NCI-H1694 (cell line): ENCODE measurements at regions not wholly inside any gene's neighbourhood (a gene's known extent, or its start where the extent isn't known, plus 50 kb on each side); places are given as distances from the start of the nearest gene placed in this dataset.

Experiments used
- DNase-seq: peaks from one replicate; lab custom pipeline; 2025; lab: John Stamatoyannopoulos, UW

DNA sequence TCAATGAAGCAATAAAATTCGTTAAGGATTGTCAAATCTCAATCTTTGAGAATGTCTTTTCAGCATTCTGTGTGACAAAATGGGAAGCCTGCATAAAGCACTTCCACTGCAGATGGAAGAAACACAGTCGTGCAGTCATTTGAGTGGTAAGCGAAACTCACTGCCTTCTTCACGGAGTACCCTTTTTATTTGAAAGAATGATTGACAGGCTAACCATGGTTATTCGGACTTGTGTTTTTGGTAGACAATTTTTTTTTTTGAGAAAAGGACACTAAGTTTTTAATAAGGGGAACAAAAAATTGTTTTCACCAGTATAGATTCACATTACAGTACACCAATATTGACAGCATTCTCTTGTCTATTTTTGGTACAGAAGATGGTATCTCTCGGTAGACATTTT lies 86.9 kb upstream of the MSX1 start:
- DNase-seq: no peak

GRCh38 chr4:4771160-4771559 lies 88.3 kb upstream of the MSX1 start:
- DNase-seq: no peak

GRCh38 chr4:4770610-4771009 lies 88.9 kb upstream of the MSX1 start:
- no peak for DNase-seq

- no peak for DNase-seq
These were observed 92.9 kb upstream of the MSX1 start for GRCh38 chr4:4766564-4766963.

DNA sequence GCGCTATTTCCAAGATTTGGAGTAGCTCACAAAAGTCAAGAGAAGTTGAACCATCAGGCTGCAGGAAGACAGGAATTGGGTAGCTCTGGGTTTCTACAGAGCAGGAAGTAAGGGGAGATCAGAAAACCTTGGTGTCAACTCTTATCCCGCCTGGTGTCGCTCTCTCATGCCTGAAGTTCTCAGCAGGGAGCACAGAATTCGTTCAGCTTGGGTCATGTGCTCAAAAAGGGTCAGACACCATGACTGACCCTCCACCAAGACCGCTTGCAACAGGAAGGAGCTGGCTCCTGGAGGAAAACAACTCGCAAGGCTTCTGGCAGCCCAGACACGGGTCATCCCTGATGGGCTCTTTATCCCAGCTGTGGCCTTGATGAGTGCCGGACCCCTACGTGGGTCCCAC lies 93.7 kb upstream of the MSX1 start:
- no peak for DNase-seq

- no peak for DNase-seq
These were observed 94.9 kb upstream of the MSX1 start for GRCh38 chr4:4764558-4764905.

DNA sequence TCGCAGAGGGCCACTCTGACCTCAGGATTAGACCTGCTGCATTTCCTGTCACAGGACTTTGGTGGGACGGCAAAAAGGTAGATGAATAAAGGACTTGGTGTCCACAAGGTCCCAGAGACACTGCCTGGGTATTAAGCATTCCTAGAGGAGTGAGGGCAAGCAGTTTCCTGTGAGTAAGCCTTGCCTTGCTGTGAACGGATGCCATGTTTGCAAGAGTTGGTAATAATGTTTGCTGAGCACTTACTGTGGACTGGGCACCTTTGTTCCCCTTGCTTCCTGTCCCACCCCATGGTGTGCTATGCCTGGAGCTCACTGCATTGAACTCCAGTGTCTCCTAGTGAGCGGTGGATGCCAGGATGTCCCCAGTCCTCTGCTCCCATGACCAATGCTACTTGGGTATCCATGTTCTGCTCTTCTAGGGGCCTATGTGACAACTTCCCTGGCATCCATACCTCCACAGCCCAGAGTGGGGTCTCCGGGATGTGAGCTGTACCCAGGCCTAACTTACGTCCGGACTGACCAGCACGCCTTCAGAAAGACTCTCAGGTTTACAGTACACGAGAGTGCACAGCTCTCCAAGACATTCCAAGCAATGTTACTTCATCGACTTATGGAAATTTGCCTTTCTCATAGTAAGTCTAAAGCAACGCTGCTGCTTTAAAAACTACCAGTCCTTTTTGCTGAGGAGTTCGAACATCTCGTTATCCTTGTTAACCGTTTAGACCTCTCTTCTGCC lies 95.5 kb upstream of the MSX1 start:
- no peak for DNase-seq

- DNase-seq: no peak
These were observed 96.3 kb upstream of the MSX1 start for GRCh38 chr4:4762909-4763821.

- no peak for DNase-seq
These were observed 97.2 kb upstream of the MSX1 start for GRCh38 chr4:4762300-4762699.

DNA sequence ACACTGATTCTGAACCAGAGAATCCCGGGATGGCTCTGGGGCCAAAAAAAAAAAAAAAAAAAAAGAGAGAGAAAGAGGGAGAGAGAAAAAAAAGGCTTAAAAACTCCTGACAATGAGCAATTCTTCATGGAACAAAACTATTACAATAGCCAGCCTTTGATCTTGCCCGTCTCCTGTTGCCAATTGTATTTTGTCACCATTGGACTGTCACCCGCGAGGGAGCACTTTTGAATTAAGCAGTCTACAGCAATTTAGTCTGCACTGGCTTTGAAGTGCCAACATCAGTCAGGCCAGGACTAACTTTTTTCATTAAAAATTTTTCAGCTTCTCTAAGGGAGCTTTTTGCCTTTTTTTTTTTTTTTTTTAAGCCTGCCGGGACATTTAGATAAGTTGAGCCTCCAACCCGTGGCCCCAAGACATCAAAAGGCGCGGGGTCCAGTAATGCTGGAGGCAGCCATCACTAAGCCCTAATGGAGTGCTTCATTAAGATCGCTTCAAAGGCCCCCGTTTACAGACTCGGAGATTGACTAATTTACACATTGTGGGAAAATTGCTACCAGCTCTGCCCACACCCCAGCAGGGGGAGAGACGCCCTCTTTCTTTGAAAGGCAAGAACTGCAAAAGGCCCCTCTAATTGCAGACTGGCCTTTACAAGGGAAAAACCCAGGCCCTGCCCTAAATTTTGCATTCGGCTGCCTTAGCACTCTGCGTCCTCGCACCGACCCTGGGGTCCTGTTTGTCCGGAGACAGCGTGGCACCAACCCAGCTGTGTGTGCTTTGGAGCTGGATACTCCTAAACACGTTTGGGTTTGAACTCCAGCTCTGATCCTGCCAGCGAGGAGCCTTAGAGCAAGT lies 98.1 kb upstream of the MSX1 start:
- no peak for DNase-seq

- no peak for DNase-seq
These were observed 99.6 kb upstream of the MSX1 start for GRCh38 chr4:4759883-4760282.

DNA sequence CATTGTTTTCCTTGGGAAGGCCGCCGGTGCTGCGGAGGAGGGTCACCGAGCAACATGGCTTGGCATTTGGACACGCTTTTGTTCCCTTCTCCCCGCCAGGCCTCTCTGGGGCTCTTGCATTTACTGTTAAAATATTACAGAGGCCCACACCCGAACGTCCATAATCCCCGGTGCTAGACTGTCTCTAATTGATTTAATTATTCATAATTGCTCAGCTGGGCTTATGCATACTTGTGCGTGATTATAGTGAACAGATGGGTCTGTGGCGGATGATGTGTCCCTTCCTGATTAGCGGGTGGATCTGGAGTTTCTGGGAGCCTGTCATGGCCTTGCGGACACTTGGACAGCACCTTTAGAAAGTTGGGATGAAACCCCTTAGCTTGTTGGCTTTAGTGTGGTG lies 100.2 kb upstream of the MSX1 start:
- DNase-seq: no peak

GRCh38 chr4:4758681-4759080 lies 100.8 kb upstream of the MSX1 start:
- no peak for DNase-seq

GRCh38 chr4:4755306-4755705 lies 104.2 kb upstream of the MSX1 start:
- DNase-seq: no peak

DNA sequence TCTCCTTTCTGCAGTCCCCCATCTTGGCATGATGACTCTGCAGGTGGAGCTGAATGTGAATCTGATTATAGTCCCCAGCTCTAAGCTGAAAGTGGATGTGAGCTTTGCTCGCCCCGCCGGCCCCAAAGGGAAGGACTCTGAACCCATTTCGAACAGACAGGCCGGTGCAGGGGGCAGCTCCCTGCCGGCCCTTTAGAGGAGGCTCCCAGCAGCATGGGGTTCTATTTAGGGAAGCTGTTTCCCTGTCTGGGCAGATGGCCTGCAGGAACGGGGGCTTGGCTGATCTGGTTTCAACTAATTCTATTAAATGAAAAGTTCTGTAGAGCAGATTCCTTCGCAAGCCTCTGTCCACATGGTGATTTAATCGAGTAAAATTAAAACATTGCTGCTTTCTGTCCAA lies 104.8 kb upstream of the MSX1 start:
- no peak for DNase-seq

DNA sequence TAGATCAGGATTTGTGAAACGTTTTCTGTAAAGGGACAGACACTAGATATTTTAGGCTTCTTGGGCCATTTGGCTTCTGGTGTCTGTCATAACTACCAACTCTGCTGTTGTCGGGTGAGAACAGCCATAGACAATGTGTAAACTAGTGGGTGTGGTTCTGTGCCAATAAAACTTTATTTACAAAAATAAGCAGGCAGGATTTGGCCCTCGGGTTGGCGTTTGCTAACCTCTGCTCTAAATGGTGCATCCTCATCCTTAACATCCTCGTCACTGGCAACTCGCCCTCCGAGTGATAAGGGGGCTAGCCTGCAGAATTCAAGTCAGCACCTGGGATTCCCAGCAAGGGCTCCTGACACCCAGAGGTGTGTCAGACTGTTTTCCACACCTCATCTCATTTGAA lies 105.8 kb upstream of the MSX1 start:
- no peak for DNase-seq

DNA sequence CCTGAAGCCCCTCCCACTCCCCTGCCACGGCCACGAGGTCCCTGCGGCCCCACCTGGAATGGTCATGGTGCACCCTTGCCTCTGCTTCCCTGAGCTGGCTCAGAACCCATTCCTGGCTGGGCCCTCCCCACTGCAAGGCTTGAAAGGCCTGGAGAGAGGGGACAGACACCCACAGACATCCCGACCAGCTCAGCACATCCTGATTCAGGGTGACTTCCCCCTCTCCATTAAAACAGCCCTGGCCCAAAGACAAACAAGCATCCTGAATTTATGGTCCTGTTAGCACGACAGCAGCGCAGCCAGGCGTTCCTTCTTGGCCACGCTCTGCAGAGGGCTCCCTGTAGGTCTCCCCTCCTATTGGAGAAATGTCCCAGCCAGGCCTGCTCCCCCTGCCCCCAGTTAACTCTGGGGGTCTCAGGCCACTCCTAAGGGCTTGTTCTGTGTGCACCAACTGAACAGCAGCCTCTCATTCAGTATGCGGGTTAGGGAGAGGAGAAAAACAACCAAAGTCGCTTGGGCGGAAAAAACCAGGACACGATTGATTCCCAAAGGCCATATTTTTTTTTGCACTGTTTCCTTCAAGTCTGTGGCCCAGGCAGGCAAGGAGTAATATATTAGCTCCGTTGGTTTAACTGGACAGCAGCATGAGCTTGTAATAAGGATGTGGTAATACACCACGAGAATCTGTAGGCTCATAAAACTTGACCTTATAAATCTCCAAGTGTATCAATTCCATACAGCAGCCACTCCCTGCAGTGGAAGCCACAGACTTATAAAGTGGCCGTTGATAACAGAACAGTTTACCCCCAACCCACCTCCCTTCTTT lies 106.7 kb upstream of the MSX1 start:
- no peak for DNase-seq

DNA sequence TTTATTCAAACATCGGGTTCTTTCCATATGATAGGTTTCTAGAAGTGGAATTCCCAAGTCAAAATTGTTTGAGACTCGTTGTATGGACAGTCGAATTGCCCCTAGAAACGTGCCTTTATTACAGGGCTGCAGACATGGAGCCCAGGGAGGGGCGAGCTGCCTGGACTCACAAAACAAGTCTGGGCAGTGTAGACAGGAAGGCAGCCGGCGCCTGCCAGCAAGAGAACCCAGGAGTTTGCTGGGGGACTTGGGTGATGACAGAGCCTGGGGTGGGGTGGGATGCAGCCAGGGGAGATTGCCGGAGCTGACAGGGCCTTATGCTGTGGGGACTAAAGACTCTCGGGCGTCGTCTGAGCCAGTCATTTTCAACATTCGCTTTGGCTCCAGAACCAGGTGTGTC lies 107.4 kb upstream of the MSX1 start:
- no peak for DNase-seq

- no peak for DNase-seq
These were observed 109.3 kb upstream of the MSX1 start for GRCh38 chr4:4750187-4750586.

- no peak for DNase-seq
These were observed 110.3 kb upstream of the MSX1 start for GRCh38 chr4:4749137-4749536.

GRCh38 chr4:4746444-4746843 lies 113.0 kb upstream of the MSX1 start:
- DNase-seq: no peak

DNA sequence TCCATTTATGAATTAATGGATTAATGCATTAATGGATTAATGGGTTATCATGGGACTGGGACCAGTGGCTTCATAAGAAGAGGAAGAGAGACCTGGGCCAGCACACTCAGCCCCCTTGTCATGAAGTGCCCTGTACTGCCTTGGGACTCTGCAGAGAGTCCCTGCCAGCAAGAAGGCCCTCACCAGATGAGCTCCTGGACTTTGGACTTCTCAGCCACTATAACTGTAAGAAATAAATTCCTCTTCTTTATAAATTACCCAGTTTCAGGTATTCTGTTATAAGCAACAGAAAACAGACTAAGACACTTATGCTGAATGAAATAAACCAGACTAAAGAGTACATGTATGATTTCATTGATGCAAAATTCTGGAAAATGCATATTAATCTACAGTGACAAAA lies 119.4 kb upstream of the MSX1 start:
- no peak for DNase-seq
